HG03095 (cell line): ENCODE measurements at regions not wholly inside any gene's neighbourhood (a gene's known extent, or its start where the extent isn't known, plus 50 kb on each side); places are given as distances from the start of the nearest gene placed in this dataset.
A peak's percentile ranks its signal among the peaks of the same experiment; 100 is the strongest.
"Not testable (repeated sequence)": the region's sequence is repeated elsewhere in the genome, so short reads cannot be mapped to it uniquely, and the experiment has no call there.

Source experiments
- ATAC-seq: cut with Tn5 transposase; IDR thresholded peaks from one replicate; pipeline ENCODE4 v1.9.1; 2021; ENCODE audit warnings: moderate library complexity; ENCODE audit not compliant: unreplicated experiment

- ATAC-seq: not testable (repeated sequence)
These were observed 158.9 kb downstream of the OR4M2 start for GRCh38 chr15:22238959-22239805.

- no peak for ATAC-seq
These were observed 159.5 kb downstream of the OR4M2 start for GRCh38 chr15:22239806-22240180.

GRCh38 chr15:22240403-22240802, 160.1 kb downstream of the OR4M2 start:
- no peak for ATAC-seq

DNA sequence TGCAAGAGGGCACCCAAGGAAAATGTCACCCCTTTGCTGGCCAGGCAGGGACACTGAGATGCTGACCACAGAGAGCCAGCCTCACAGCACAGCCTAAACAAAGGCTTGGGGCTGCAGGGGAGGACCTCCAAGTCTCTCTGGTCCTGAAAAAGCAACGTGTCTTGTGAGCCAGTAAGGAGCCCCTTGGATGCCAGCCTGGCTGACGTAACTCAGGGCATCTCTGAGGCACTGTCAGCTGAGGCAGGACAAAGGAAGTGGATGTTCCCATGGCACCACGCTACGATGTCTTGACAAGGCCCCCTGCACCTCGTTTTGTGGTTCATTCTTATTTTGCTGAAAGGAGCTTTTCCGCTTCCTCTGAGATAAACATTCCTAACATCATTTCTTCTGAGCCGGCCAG, 160.7 kb downstream of the OR4M2 start:
- ATAC-seq: no peak

GRCh38 chr15:22241451-22241850, 161.1 kb downstream of the OR4M2 start:
- no peak for ATAC-seq

- not testable (repeated sequence) for ATAC-seq
These were observed 162.0 kb downstream of the OR4M2 start for GRCh38 chr15:22242311-22242710.

DNA sequence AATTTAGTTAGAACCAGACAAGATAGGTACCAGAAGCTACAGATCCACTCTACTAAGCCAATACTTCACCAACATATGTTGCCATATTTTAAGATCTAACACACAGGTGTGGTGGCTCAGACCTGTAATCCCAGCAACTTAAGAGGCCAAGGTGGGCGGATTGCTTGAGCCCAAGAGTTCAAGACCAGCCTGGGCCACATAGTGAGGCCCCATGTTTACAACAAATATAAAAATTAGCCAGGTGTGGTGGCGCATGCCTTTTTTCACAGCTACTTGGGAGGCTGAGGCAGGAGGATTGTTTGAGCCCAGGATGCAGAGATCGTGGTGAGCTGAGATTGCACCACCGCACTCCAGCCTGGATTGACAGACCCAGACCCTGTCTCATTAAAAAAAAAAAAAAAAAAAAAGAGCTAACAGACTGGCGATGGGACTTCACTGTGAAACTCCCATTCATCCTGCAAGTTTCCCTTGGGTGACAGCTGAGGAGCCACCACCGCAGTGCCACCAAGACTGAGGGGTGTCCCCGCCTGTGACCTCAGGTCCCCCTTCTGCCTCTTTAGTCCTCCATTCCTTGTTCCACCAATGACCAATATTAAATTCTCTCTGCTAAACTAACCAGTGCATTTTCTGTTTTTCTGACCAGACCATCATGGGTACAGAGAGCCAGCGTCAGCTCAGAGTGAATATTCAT, 163.3 kb downstream of the OR4M2 start:
- ATAC-seq: no peak

GRCh38 chr15:22249511-22249910, 169.2 kb downstream of the OR4M2 start:
- not testable (repeated sequence) for ATAC-seq

DNA sequence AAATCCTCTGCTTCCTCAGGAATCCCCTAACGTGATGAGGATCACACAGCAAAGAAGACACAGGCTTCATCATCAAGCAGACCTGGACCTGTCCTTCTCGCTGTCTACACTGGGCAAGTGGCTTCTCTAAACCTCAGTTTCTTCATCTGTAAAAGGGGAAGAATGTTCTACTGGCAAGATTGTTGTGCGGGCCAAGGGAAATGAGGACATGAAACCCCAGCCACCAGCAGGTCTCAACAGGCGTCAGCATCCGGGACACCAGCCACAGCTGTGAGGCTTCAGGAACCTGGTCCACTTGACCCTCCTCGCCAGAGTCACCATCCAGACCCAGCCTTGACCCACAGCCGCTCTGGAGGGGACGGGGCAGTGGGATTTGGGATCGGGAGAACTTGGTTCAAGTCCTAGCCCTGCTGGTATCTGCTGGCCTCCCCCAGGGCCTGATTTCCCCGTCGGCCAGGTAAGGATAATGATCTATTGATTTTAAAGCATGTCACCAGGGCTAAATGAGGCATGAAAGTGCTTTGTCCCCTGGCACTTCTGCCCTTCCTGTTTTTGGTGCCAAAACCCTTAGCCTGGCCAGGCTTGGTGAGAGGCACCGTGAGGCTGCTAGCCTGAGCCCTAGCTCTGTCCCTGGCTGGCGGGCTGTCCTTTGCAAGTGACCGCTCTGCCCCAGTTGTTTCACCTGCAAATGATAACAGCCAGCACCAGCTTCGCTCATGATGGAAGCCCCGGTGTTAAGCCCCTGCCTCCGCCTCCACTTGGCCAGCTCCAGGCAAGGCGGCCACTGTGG, 170.4 kb downstream of the OR4M2 start:
- ATAC-seq: not testable (repeated sequence)

- ATAC-seq: no peak
These were observed 171.1 kb downstream of the OR4M2 start for GRCh38 chr15:22251422-22251821.

GRCh38 chr15:22252047-22252446, 171.7 kb downstream of the OR4M2 start:
- not testable (repeated sequence) for ATAC-seq

DNA sequence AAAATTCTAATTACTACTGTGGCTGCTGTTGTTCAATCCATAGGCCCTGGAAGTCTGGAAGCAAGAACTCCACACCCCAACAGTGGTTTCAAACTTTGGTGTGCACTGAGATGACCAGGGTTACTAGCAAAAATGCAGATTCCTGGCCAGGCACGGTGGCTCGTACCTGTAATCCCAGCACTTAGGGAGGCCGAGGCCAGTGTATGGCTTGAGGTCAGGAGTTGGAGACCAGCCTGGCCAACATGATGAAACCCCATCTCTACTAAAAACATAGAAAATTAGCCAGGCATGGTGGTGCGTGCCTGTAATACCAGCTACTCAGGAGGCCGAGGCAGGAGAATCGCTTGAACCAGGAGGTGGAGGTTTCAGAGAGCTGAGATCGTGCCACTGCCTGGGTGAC, 172.2 kb downstream of the OR4M2 start:
- ATAC-seq: not testable (repeated sequence)

DNA sequence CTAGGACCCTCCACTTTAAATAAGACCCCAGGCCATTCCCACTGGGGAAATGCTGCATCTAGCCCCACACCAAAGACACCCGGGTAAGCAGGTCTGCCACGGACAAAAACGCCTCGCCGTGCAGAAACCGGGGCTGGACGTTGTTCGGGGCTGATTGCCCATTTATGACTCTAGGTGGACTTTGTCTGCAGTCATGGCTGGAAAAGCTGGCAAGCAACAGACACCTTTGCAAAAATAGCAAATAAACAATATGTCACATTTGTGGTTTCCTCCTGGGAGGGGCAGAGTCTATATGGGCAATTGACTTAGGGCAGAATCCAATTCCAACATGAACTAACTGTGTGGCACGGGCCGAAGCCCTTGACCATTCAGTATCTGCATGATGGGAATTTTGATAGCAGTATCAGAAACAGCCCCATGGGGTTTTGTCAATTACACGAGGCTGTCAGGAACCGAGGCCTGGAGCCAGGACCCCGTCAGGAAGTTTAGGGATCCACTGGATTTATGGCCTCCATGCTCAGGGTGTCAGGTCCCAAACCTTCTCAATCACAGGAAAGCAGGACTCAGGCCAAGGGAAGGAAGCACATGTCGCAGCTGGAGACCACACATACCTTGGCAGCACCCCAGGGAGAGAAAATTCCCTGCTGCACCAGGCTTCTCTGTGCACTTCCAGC, 172.8 kb downstream of the OR4M2 start:
- not testable (repeated sequence) for ATAC-seq

- peak; percentile 76 for ATAC-seq
These were observed 173.5 kb downstream of the OR4M2 start for GRCh38 chr15:22253676-22254408.

GRCh38 chr15:22254409-22255045, 174.2 kb downstream of the OR4M2 start:
- peak; percentile 40 for ATAC-seq

- ATAC-seq: not testable (repeated sequence)
These were observed 175.3 kb downstream of the OR4M2 start for GRCh38 chr15:22255606-22256005.

DNA sequence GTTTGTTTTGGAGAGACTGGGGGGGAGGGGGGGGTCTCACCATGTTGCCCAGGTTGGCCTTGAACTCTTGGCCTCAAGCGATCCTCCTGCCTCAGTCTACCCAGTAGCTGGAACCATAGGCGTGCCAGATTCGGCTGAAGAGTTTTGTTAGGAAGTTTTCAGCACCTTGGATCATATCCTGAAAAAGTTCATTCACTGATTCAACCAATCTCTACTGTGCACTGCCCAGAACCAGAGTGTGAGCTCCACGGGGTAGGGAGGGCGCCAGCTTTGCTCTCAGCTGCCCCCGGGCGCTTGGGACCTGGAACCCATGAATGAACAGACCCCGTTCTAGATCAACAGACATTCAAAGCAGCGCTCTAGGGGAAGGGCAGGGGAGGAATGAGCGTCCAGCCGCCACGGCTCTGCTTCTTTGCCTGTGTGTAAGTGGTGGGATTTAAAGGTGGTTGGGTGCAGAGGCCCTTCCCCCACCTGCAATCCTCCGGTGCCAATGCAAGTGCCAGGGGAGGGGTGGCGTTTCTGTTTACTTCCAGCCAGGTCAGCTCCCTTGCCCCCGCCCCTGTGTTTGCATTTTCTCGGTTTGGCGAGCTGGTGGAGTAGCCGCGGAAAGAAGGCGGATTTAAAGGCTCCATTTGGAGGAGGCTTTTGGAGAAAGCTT, 176.2 kb downstream of the OR4M2 start:
- not testable (repeated sequence) for ATAC-seq

DNA sequence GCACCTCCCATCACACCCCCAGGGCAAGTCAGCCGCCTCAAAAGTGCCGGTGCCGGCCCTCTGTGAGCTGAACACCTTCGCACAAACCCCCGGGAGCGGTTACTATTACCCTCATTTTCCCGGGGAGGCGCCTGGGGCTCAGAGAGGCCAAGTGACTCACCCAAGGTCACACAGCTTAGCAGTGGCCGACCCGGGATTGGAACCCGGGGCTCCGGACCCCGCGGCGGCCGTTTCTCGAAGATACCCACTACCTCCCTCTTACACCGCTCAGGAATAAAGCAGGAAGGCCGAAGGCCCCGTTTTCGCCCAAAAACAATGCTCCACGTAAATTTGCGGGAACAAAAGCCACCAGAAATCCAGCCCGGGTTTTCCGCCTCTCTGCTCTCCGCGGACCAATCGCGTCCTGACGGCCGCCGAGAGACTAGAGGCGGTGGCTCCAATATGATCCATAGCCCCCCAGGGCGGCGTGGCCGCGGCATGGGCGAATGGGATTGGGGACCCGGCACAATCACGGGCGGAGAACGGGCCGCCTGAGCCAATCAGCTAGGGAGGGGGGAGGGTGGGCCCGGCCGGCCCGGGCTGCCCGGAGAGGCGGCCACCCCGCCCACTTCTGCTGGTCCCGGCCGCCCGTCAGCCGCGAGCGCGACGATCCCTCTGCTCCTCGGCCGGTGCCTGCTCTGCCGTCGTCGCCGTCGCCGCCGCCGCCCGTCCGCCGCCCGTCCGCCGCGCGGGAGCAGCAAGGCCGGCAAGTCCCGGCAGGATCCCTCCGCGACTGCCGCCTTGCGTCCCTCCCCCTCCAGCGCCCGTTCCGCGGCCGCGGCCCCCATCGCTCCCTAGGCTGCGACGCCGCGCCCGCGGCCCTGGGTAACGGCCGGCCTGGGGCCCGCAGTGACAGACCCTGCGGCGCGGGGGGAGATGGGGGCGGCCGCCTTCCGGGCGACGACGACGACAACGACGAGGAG, 177.0 kb downstream of the OR4M2 start:
- ATAC-seq: no peak
